ENCODE measurements at regions not wholly inside any gene's neighbourhood (a gene's known extent, or its start where the extent isn't known, plus 50 kb on each side); places are given as distances from the start of the nearest gene placed in this dataset.
"Not testable (repeated sequence)": the region's sequence is repeated elsewhere in the genome, so short reads cannot be mapped to it uniquely, and the experiment has no call there.

DNA sequence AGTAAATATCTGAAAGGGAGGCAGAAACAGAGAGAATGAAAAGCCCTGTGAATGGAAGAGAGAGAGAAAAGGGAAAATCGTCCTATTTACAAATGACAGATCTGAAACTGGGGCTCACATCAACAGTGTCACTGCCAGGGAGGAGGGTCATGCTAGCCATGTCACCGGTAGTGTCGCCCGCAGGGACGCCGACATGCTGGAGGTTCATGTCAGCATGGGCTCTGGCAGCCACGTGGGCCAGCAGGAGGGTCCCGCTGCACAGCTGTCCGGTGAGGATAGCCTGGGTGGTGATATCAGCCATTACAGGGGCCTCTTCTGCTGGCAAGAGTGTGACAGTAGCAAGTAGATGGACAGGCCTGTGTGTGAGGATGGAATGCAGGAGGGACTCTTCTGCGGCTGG is 738.6 kb upstream of the DEFB115 start:
- intact Hi-C loops (cut with micrococcal nuclease); H3K4me1 Mint-ChIP-seq (ENCODE audit: low read depth); H3K27me3 Mint-ChIP-seq (ENCODE audit: low read depth); CTCF ChIA-PET; H3K27ac Mint-ChIP-seq; H3K36me3 Mint-ChIP-seq (ENCODE audit: low read depth); H3K9me3 Mint-ChIP-seq; H3K4me3 Mint-ChIP-seq; DNase-seq: not testable (repeated sequence)

DNA sequence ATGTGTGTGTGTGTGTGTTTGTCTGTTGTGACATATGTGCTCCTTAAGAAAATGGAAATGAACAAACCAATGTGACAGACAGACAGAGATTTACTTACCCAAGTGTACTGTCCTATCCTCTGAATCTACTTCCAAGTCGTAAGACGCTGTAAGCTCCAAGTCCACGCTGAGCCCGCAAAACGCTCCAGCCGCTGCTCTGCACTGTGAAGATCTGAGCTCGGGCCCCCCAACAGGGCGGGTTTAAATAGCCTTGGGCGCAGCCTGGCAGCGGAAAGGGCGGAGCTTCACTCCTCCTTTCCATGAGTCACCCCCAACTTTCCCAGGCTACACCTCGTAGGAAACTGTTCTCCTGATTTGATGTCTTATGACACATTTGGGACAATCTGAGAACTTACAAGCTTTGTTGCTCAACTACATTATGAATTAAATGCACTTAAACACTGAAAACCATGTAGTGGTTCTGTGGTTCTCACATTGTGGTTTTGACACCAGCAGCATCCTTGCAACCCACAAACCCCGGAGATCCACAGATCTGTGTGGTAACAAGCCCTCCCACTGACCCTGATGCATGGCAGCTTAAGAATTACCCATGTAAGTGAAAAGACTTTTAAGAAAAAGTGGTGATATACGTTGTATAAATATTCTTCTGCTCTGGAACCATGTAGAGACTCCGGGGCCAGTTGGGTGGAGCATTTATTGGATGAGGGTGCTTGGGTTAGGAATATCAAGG is 735.6 kb upstream of the DEFB115 start:
- DNase-seq; intact Hi-C loops (cut with micrococcal nuclease); H3K36me3 Mint-ChIP-seq (ENCODE audit: low read depth); CTCF ChIA-PET; H3K27ac Mint-ChIP-seq; H3K27me3 Mint-ChIP-seq (ENCODE audit: low read depth); H3K4me1 Mint-ChIP-seq (ENCODE audit: low read depth); H3K4me3 Mint-ChIP-seq; H3K9me3 Mint-ChIP-seq: not testable (repeated sequence)

DNA sequence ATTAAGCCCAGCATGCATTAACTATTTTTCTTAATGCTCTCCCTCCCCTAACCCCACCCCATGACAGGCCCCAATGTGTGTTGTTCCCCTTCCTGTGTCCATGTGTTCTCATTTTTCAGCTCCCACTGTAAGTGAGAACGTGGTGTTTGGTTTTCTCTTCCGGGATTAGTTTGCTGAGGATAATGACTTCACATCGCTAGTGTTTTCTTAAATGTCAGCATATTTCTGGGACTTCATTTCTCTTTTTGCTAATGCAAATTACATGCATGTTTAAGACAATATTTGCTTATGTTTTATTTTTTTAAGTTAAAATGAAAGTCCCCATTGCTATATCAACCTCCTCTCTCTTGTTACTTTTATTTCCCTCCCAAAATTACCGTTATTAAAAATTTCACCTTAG is 733.3 kb upstream of the DEFB115 start:
- H3K27me3 Mint-ChIP-seq (ENCODE audit: low read depth); H3K4me3 Mint-ChIP-seq; H3K4me1 Mint-ChIP-seq (ENCODE audit: low read depth); H3K27ac Mint-ChIP-seq; CTCF ChIA-PET; intact Hi-C loops (cut with micrococcal nuclease); H3K36me3 Mint-ChIP-seq (ENCODE audit: low read depth); DNase-seq; H3K9me3 Mint-ChIP-seq: not testable (repeated sequence)

DNA sequence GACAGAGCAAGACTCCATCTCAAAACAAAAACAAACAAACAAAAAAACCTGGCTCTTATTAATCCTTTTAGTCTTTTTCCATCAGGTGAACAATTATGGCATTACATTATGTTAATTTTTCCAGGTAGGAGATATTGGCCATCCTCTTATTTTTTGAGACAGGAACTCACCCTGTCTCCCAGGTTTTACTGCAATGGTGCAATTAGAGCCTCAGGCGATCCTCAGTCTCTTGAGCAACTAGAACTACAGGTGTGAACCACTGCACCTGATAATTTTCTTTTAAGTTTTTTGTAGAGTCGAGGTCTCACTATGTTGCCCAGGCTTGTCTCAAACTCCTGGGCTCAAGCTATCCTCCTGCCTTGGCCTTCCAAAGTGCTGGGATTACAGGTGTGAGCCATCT is 732.7 kb upstream of the DEFB115 start:
- intact Hi-C loops (cut with micrococcal nuclease); H3K27me3 Mint-ChIP-seq (ENCODE audit: low read depth); H3K27ac Mint-ChIP-seq; H3K4me1 Mint-ChIP-seq (ENCODE audit: low read depth); H3K36me3 Mint-ChIP-seq (ENCODE audit: low read depth); H3K4me3 Mint-ChIP-seq; DNase-seq; H3K9me3 Mint-ChIP-seq; CTCF ChIA-PET: not testable (repeated sequence)

DNA sequence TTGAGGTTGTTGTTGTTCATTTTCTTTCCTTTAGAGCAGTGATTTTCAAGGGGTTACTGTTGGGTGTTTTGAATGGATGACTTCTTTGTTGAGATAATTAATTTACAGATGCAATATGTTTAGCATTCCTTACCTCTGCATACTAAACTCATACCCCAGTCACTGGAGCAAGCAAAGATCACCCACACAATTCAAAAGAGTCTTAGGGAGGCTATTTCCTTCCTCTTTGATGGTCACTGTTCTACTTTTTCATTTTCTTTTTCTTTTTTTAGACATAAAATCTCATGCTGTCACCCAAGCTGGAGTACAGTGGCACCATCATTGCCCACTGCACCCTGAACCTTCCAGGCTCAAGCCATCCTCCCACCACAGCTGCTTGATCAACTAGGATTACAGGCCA is 723.8 kb upstream of the DEFB115 start:
- H3K27ac Mint-ChIP-seq; intact Hi-C loops (cut with micrococcal nuclease); CTCF ChIA-PET; DNase-seq; H3K9me3 Mint-ChIP-seq; H3K36me3 Mint-ChIP-seq (ENCODE audit: low read depth); H3K4me1 Mint-ChIP-seq (ENCODE audit: low read depth); H3K4me3 Mint-ChIP-seq; H3K27me3 Mint-ChIP-seq (ENCODE audit: low read depth): not testable (repeated sequence)

DNA sequence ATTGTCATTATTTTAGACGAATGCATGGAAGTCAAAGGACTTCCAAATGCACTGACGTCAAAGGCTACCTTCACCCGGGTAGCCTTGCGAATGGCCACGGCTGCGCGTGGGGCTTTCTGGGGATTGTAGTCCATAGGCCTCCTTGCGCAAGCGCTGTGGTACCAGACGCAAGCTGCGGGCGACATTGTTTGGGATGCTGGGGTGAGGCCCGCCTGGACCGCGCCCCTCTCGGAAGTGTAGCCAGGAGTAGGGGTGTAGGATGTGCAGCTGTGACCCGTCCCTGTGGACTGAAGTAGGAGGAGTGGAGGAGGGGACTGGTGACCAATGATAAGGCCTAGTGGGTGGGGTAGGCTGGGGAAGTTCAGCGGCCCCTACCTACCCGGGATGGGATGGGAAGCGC is 720.0 kb upstream of the DEFB115 start:
- H3K4me1 Mint-ChIP-seq (ENCODE audit: low read depth); DNase-seq; intact Hi-C loops (cut with micrococcal nuclease); H3K27me3 Mint-ChIP-seq (ENCODE audit: low read depth); H3K27ac Mint-ChIP-seq; CTCF ChIA-PET; H3K4me3 Mint-ChIP-seq; H3K36me3 Mint-ChIP-seq (ENCODE audit: low read depth); H3K9me3 Mint-ChIP-seq: not testable (repeated sequence)

DNA sequence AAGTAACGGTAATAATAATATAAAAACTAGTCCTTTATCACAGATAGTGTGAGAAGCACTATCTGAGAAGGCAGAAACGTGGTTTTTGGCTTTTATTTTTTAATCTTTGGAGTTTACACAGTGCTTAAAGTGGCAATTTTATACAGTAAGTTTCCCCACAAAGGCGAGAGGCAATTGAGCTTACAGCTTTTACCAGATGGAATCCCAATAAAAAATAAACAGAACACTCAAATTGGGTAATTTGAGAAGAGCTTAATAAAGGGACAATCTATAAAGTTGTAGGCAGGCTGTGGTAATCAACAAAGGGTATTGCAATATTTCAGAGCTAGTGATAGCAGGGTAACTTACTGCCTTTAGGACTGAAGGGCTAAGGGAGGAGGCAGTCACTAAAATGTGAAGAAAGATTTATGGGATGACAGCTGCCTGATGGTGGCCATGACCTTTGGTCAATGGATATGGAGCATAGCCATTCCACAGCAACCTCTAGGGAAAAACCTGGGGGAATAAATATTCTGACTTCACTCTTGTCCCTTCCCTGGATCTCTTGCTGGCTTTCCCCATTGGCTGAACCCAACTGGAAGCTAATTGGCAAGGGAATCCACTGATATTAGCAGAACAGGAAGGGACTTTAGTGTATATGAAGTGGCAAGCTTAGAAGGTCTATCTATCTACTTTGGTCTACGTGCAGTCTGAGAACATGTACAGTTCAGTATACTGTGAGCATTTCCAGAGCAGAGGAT is 717.0 kb upstream of the DEFB115 start:
- H3K36me3 Mint-ChIP-seq (ENCODE audit: low read depth); intact Hi-C loops (cut with micrococcal nuclease); H3K4me1 Mint-ChIP-seq (ENCODE audit: low read depth); H3K4me3 Mint-ChIP-seq; DNase-seq; H3K9me3 Mint-ChIP-seq; H3K27me3 Mint-ChIP-seq (ENCODE audit: low read depth); H3K27ac Mint-ChIP-seq; CTCF ChIA-PET: not testable (repeated sequence)

DNA sequence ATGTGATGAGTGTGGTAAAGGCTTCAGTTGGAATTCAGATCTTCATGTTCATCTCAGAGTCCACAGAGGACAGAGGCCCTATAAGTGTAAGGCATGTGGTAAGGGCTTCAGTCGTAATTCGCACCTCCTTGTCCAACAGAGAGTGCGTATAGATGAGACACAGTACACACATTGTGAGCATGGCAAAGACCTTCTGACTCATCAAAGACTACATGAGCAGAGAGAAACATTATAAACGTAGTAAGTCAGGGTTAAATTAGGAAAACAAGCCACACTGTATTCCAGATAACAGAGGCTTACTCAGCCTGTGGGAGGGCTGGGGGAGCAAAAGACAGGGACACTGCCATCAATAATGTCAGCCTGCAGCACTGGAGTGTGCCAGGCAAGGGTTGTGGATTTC is 706.2 kb upstream of the DEFB115 start:
- H3K27ac Mint-ChIP-seq; H3K27me3 Mint-ChIP-seq (ENCODE audit: low read depth); H3K4me3 Mint-ChIP-seq; intact Hi-C loops (cut with micrococcal nuclease); H3K36me3 Mint-ChIP-seq (ENCODE audit: low read depth); H3K4me1 Mint-ChIP-seq (ENCODE audit: low read depth); H3K9me3 Mint-ChIP-seq; CTCF ChIA-PET; DNase-seq: not testable (repeated sequence)

DNA sequence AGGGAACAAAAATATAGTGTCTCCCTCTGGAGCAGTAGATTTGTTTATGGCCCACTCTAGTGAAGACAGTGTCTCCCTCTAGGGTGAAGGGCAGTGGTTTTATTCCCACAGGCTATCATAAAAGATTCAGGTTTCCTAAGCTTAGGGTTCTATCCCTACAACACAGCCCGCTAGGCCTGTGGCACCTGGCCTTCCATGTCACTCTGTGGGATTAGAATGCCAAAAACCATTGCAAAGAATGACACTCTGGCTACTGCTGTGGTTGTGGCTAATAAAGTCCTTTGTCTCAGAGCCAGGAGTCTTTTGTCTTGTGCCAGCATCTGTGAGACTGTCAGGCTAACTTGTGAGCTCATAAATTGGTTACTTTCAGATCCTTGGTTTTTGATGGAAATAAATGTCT is 700.7 kb upstream of the DEFB115 start:
- DNase-seq; CTCF ChIA-PET; H3K27me3 Mint-ChIP-seq (ENCODE audit: low read depth); H3K9me3 Mint-ChIP-seq; intact Hi-C loops (cut with micrococcal nuclease); H3K36me3 Mint-ChIP-seq (ENCODE audit: low read depth); H3K4me1 Mint-ChIP-seq (ENCODE audit: low read depth); H3K4me3 Mint-ChIP-seq; H3K27ac Mint-ChIP-seq: not testable (repeated sequence)

DNA sequence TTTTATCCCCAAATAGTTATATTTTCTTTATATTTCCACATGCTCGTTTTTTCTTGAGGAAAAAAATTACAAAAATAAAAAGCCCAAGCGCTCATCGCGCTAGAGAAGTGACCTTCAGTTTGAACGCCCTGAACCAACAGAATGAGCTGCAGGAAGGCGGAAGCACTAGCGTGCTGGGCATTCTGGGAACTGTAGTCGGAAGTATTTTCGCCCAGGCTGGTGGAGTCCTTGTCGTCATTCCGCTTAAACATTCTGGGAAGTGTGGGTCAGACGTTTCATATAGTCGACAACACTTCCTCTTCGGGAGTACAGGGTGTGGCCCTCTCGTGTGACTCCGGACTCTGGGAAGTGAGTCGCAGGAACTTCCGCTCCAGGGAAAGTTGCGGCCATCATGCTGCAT is 692.4 kb upstream of the DEFB115 start:
- H3K4me3 Mint-ChIP-seq; H3K36me3 Mint-ChIP-seq (ENCODE audit: low read depth); DNase-seq; H3K9me3 Mint-ChIP-seq; H3K27ac Mint-ChIP-seq; intact Hi-C loops (cut with micrococcal nuclease); H3K27me3 Mint-ChIP-seq (ENCODE audit: low read depth); H3K4me1 Mint-ChIP-seq (ENCODE audit: low read depth); CTCF ChIA-PET: not testable (repeated sequence)

DNA sequence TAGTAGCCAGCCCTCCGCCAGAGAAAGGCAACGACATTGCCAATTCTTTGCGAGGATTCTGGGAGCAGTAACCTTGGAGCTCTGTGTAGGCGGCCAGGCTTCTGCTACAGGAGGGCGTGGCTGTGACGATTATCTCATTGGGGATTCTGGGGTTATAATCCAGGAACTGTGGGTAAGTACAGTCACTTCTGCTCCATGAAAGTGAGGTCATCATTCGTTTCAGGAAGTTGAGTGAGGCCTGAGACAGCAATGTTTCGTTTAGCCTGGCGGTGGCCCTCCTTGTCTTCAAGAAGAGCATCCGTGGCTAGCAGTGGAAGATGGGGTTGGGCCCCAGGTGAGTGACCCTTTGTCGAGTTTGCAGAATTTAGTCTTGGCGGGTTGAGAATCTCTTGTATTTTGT is 687.6 kb upstream of the DEFB115 start:
- H3K36me3 Mint-ChIP-seq (ENCODE audit: low read depth); H3K27ac Mint-ChIP-seq; H3K9me3 Mint-ChIP-seq; intact Hi-C loops (cut with micrococcal nuclease); DNase-seq; H3K4me3 Mint-ChIP-seq; H3K4me1 Mint-ChIP-seq (ENCODE audit: low read depth); CTCF ChIA-PET; H3K27me3 Mint-ChIP-seq (ENCODE audit: low read depth): not testable (repeated sequence)

DNA sequence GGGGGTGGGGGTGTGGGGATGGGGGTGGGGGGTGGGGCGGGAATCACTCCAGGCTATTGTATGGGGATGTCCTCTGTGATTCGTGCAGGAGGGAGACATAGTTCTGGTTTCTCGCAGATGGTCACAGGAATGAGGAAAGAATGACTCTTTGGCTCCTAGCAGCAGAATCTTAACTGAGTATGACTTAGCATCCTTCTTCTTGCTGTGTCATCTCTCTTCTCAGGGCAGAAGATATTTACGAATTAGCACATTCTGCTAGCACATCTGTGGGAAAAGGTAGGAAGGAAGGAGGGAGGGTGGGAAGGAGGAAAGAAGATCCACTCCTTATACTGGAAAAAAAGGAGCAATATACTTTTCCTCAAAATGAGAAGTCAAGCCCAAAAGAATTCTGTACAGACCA is 686.8 kb upstream of the DEFB115 start:
- DNase-seq; H3K27ac Mint-ChIP-seq; CTCF ChIA-PET; H3K9me3 Mint-ChIP-seq; H3K4me3 Mint-ChIP-seq; H3K4me1 Mint-ChIP-seq (ENCODE audit: low read depth); H3K36me3 Mint-ChIP-seq (ENCODE audit: low read depth); intact Hi-C loops (cut with micrococcal nuclease); H3K27me3 Mint-ChIP-seq (ENCODE audit: low read depth): not testable (repeated sequence)

DNA sequence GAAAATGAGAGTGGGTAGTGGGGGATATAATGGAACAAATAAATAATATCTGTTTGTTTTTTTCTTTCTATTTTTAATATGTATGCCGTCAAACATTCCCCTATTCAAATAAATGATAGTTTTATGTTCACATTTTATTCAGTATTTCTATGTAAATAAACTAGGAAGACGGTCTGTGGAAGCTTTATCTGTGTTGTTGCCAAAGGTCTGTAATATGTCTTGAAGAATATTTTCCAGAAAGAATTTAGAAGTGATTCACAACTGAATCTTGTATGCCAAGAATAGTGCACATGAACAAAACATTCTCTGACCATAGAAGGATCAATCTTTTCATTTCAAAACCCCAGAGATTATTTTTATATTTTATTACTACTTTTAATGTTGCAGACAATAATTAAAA is 683.1 kb upstream of the DEFB115 start:
- H3K27me3 Mint-ChIP-seq (ENCODE audit: low read depth); H3K4me1 Mint-ChIP-seq (ENCODE audit: low read depth); H3K4me3 Mint-ChIP-seq; DNase-seq; H3K27ac Mint-ChIP-seq; CTCF ChIA-PET; H3K36me3 Mint-ChIP-seq (ENCODE audit: low read depth); intact Hi-C loops (cut with micrococcal nuclease); H3K9me3 Mint-ChIP-seq: not testable (repeated sequence)
